NCI-H1930 (cell line): ENCODE measurements at regions not wholly inside any gene's neighbourhood (a gene's known extent, or its start where the extent isn't known, plus 50 kb on each side); places are given as distances from the start of the nearest gene placed in this dataset.

Experiments
- DNase-seq, 2 experiments: peaks; one replicate each; lab custom pipeline; 2025; lab: John Stamatoyannopoulos, UW

DNA sequence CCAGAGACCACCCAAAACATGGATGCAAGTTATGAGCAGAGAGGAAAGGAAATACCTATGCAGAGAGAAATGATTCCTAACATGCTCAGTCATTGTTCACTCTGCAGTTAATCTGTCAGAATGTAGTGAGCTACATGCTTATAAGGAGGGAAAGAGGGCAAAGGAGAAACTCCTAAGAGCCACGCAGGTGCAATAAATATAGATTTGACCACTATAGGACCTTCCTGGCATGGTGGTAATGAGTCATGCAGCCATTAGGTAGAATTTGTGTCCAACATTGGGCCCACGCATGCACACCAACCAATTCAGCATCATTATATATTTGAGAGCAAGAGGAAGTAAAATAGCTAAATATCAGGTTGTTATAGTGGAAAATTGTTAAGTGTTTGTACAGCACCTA lies 699.9 kb downstream of the DSC3 start:
- no peak for DNase-seq

DNA sequence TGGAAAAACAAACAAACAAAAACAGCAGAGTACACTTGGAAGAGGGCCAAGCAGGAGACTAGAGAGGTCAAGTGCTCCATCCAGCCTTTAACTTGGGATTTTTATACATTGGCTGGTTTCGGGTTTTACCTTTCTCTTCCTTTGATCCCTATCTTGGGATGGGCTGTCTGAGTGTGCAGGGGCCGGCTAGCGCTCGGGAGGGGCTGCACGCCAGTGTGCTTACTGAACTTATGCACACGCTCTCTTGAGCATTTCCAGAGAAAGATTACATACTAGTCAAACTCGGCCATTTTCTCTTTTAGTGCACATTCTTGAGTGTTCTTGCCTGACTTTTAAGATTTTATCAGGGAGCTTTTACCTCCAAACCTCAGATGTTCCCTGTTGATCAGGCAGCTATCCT lies 707.8 kb downstream of the DSC3 start:
- no peak for DNase-seq

DNA sequence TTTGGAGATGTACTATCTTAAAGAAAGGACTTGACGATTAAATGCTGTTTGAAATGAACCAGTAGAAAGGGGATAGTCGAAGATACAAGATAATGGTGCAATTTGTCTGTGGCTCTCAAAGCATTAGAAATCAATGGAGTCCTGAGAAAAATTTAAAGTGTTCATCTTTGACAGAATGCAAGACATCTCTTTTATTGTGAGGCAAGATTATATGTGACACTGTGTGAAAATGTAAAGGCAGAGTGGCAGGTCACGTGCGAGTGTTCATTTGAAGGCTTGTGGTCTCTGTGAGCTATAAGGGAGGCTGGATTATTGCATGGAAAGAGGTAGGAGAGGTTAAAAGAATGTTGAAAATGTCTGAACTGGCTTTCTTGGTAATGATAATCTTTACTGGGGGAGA lies 709.2 kb downstream of the DSC3 start:
- DNase-seq, result no peak

DNA sequence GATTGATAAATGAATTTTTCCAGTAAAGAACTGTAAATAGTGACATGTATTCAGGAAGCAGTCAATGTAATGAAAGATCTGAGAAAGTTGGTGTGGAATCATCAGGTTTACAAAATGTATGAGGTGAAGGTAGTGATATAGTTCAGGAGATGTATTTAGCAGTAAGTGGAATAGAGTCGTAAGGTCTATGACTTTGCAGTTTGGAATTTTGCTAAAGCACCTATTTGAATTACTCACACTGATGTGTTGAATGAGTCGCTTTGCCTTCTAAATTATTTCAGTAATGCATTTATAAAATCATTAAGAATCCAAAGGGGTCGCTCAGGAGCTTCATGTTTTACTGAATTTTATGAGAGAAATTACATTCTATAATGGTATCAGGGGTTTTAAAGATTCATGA lies 713.7 kb downstream of the DSC3 start:
- no peak for DNase-seq

DNA sequence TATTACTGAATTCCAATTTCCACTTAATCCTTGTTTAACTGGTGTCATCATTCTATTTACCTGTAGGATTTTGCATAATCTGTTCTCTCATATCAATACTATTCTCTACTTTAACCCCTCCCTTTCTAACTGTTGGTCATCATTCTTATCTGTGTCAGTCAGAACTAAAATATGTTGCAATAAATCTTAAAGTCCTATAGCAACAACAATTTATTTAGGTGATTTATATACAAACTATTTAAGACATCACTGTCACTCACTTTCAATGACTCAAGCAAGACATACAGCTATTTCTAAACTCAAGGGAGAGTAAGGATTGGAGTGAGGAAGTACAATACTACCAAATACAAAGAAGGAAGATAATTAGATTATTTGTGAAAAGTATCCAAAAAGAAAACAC lies 740.4 kb downstream of the DSC3 start:
- no peak for DNase-seq

DNA sequence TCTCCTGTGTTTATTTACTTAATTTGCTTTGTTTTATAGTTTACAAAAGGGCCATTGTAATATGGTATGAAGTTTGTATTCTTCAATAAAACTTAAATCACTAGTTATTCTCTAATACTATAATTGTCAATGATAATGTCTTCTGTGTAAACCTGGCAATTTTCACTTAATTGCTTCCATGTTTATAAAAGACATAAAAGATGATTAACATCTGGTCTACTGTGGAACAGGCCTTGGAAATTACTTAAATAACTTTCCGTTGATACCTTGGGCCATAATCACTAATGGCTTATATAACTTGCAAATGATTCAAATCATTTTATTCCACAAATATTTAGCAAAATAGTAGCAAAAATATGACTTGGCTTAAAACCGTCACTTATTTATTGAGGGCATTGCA lies 743.8 kb downstream of the DSC3 start:
- no peak for DNase-seq

DNA sequence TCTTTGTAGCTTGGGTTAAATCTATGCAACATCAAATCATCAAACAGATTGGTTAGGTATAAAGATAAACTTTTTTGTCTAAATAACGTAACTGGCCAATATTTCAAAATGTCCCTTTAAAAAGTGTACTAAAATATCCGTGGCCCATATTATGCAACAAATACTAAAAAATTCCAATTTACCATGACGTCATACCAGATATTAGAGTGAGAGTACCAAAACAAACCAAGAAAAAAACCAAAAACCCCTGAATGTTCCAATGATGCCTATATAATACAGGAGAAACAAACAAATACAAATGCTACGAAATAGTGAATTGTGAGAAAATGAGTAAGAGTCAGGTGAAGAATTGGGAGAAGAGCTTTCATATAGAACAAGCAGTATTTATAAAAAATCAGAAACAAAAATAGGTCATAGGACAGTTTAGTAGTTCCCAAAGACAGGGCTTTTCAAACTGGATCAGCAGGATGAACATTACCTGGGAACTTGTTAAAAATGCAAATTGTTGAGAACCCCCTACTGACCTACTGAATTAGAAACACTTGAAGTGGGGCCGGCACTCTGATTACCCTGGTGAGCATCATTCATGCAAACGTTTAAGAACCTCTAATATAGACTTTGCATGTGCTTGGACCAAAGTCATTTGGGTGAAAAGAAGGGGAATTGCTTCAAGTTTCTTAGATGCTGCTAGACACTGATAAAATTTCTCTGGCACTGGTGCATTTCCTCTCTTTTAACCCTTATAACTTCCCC lies 753.7 kb downstream of the DSC3 start:
- no peak for DNase-seq

DNA sequence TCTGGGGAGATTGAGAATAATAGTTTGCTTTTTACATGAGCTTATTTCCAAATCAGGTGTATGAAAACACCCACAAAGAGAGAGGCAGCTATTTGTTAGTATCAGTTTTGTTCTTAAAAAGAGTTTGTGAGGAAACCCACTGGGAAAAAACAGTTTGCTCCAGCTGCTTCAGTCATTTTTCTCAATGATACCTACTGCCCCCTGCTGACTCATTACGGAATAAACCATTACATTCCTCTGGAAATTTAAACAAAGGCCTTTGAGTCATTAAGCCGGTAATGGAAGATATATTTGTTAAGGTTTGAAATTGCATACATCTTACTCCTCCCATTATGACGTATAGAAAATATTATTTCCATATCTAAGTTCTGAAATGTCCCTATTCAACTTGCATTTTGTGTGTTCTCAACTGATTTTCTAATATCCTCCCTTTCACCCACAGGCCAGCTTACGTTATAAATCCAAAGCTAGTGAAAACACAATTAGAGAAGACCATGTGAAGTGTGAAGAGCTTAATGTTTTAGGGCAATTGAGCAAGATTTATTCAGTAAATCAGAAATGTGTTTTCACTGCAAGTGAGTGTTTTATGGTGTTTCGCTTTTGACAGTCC lies 761.6 kb downstream of the DSC3 start:
- DNase-seq, result peak in 1 of 2 experiments; percentile 32

DNA sequence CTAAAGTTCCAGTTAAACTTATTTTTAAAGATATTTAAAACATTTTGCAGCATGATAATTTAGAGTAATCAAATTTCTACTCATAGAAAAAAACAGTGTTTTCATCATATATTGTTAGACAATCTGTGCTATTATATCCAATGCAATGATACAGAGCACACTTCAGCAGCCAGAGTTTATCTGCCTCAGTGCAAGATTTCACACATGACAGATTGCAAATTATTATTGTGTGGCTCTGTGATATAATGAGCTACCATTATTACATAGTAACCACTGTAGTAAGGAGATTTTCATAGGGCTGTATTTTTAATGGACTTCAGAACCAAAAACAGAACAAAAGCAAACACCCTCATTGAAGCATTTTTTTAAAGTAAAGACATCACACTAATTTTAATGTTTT lies 762.4 kb downstream of the DSC3 start:
- DNase-seq, result no peak

DNA sequence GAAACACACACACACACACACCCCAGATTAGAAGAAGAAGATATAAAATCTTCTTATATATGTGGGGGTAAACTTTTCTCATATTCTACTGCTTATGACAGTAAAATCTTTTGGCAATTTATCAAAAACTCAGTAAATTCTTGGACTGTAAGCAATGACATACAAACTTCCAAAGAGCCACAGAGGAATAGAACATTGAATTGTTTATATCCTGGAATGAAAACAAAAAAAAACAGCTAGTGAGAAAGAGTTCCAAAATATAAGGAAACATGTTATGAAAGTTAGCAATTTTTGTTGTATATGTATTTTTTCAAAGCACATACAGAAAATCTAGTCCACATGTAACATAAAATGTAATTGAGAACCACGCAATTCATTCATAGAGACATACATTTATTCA lies 764.9 kb downstream of the DSC3 start:
- no peak for DNase-seq

DNA sequence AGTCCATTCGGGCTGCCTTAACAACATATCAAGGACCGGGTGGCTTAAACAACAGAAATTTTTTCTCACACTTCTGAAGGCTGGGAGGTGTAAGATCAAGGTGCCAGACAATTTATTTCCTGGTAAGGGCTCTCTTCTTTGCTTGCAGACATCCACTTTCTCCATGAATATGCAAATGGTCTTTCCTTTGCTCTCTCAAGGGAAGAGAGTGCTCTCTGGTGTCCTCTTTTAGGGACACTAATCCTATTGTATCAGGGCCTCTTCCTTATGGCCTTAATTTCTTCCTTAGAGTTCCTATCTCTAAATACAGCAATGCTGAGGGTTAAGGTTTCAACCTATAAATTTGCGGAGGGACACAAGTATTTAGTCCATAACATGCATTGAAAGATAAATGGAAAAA lies 770.8 kb downstream of the DSC3 start:
- DNase-seq, result no peak

DNA sequence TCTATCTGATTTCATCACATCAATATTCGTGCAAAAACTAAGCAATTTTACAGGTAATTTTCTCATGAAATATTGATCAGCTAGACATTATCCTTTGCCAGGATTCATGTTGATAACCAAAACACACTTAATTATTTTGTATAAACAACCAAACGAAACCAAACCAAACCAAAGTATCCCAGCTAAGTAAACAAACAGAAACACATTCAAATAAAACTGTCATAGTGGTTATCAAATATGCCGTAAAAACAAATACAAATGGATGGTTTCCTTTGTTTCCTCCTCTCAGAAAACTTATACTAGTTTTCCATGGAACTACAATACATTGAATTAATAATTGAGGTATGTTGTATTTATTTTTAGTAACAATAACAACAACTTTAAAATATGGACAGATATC lies 777.4 kb downstream of the DSC3 start:
- DNase-seq, result no peak

DNA sequence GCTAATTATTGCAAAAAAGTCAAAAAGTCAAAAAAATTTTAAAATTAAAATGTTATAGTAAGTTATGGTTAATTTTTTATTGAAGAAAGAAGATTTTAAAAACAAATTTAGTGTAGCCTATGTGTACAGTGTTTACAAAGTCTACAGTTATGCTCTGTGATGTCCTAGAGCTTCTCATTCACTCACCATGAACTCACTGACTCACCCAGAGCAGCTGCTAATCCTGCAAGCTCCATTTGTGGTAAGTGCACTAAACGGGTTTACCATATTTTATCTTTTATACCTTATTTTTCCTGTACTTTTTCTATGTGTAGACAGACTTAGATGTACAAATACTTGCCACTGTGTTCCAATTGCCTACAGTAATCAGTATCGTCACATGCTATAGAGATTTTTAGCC lies 788.2 kb downstream of the DSC3 start:
- no peak for DNase-seq

DNA sequence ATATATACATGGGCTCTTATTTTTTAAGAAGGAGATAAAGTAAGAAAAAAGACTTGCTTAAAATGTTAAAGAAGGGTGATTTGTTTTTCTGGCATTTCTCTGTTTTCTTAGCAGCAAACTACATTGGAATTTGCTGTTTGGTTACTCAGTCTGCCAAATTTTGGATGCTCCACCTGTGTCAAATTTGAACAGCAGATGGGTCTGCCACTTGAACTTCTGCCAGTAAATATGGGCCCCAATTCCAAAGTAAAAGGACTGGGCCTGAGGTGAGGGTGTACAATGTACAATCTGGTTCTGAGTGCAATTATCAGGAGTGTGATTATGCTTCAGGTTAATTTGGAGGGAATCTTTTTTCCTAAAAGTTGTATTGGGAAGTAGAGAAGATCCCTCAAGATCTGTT lies 794.5 kb downstream of the DSC3 start:
- no peak for DNase-seq

DNA sequence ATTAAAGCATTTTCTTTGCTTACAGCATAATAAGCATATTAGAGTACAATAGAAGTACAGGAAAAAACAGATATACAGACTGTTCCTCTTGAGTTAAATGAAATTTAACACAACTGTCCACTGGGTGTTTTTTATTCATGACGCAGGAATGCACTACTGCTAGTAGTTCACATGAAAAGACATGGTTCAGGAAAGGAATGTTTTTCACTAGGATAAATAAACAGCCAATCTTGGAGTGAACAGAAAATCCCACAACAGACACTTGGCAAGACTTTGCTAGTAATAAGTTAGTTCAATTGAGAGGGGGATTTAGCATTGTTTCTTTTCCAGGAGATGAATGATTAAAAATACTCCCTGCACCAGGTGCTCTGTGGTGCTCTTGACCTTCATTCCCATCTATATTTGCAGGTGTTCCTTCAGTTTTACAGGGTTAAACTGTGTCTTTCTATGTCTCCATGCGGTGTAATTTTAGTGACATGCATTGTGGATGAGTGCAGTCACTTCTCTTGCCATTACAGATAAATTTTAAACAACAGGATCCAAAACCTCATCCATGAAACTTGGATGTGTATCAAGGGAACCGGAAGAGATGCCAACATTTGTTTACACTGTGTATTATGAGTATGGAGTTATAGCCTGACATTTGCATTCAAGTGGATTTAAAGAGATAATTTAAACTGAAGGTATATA lies 796.6 kb downstream of the DSC3 start:
- DNase-seq, result no peak

DNA sequence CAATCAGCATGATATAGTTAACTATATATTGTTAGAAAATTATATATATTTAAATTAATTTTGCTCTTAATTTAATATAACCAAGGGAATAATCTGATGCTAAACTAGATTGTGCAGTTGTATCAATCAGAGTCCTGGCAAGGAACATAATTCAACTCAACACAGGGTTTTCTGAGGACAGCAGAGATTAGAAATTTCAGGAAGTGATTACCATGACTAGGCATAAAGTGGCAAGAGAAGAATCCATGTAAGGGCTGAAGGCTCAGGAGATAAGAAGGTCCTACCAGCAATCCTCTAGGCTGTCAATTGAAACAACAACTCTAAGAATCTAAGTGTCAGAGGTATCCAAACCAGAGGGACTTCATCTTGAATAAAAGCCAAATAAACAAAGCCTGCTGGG lies 807.8 kb downstream of the DSC3 start:
- DNase-seq, result no peak

DNA sequence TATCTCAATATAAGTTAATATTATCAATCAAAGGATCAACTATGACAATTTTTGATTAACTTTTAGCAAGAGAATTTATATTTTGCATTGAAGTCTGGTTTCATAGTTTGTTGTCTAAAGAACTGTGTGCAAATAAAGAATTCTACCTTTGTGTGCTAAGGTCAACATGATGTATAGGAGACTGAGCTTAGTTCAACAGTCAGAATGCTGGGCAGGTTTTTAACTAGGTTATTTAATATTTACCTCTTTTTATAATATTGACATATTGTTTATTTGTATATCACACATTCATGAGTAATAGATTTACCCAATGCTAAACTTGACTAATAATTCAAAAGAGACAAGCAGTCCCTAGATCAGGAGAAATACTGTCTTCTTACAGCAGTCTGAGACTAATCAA lies 831.4 kb downstream of the DSC3 start:
- DNase-seq, result no peak

DNA sequence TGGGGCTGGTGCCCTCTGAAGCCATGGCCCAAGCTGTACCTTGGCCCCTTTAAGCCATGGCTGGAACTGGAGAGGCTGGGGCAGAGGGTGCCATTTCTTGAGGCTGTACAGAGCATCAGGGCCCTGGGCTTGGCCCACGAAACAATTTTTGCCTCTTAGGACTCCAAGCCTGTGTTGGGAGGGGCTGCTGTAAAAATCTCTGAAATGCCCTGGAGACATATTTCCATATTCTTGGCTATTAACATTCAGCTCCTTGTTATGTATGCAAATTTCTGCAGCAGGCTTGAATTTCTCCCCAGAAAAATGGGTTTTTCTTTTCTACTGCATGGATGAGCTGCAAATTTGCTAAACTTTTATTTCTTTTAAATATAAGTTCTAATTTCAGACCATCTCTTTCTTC lies 834.0 kb downstream of the DSC3 start:
- DNase-seq, result no peak

DNA sequence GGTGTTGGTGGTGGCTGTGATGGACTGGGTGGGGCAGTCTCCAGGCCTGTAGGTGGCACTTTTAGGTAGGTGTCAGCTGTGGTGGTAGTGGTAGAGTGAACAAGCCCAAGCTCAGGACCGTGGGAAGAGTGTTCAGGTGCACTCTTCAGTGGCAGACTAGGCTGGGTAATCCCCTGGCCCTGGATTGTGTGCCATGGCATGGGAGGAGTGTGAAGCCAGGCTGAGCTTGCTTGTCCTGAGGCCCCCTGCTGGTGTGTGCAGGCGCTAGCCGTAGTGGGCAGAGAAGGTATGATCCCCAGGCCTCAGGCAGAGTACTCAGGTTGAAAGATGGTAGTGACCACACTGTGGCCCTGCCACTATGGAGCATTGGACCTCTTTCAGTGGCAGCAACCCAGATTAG lies 850.3 kb downstream of the DSC3 start:
- no peak for DNase-seq

DNA sequence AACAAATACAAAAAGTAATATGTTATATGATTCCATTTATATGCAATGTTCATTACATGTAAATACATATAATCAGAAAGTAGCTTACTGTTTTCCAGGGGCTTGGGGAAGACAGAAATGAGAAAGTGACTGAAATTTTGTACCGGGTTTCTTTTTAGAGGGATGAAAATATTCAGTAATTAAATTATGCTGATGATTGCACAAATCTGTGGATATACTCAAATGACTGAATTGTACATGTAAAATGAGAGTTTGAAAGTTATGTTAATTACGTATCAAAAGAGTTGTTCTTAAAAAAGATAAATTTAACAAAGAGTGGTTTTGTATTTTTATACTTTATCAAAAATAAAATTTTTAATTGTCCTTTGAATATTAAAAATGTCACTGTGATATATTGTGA lies 856.3 kb downstream of the DSC3 start:
- no peak for DNase-seq

DNA sequence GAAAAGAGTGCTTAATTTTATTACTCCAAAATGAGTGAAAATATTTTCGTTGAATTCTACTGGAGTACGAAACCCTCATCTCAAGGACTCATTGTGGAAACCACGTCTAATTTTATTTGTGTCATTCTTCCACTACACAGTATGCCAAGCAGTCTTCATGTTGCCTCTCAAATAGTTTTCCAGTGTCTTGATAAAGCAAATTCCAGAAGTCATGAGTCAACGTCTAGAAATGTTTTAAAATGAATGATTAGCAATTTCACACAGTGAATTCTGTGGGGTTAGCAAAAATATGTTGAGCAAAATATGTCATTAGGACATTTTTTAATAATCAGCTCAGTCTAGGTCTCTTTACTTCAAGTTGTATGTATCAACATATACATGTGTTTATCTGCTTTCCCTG lies 865.5 kb downstream of the DSC3 start:
- DNase-seq, result no peak

DNA sequence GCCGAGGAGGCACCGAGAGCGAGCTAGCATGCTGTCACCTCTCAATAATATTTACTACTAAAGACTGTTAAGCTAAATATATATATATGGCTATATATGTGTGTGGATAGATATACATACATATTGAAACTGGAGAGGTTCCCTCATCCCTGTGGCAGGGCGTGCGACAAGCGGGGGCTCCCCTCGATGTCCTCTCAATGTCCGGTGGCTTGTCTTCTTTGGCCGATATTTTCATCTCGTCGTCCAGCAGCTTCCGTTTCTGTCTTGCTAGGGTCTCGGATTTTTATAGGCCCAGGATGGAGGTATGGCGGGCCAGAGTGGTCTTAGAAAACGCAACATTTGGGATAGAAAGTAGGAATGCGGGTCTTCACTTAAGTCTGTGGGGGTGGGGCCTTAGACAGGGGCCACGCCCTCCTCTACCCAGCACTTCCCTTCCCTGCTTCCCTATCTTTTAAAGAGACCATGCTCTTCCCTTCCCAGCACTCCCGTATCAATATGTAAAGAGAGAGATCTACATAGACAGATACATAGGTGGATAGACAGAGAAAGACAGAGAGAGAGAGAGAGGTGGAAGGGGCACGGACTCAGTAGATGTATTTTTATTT lies 866.8 kb downstream of the DSC3 start:
- DNase-seq, result no peak

DNA sequence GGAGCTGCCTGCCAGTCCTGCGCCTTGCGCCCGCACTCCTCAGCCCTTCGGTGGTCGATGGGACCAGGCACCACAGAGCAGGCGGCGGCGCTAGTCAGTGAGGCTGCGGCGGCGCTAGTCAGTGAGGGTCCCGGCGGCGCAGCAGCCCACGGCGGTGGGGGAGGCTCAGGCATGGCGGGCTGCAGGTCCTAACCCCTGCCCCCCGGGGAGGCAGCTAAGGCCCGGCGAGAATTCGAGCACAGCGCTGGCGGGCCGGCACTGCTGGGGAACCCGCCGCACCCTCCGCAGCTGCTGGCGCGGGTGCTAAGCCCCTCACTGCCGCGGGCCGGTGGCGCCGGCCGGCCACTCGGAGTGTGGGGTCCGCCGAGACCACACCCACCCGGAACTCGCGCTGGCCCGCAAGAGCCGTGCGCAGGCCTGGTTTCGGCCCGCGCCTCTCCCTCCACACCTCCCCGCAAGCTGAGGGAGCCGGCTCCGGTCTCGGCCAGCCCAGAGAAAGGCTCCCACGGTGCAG lies 867.4 kb downstream of the DSC3 start:
- DNase-seq, result no peak
